ENCODE measurements at regions not wholly inside any gene's neighbourhood (a gene's known extent, or its start where the extent isn't known, plus 50 kb on each side); places are given as distances from the start of the nearest gene placed in this dataset.

- H3K36me3 ChIP-seq (ENCODE audit: control insufficient read depth in 2 of 4, insufficient read depth in 4 of 4, low read length in 3 of 4) = no peaks in the 10 kb centered on the region
- H3K79me1 ChIP-seq (ENCODE audit: low read depth, low read length) = no peaks in the 10 kb centered on the region
- no peaks in the 10 kb centered on the region for H3K23me2 ChIP-seq (ENCODE audit: low read depth, low read length)
- POLR2A ChIA-PET (ENCODE audit: partially characterized antibody) = no interaction called here
- H2BK12ac ChIP-seq (ENCODE audit: low read depth, low read length) = peak overlapping the region; percentile 62; the same call in 1 of the 2 replicates
- no peak overlapping the region for H3K9ac ChIP-seq (replicated peaks in 1 of 4; ENCODE audit: extremely low read depth in 1 of 4, low read depth in 3 of 4, low read length in 3 of 4)
- no peak overlapping the region for H3K4ac ChIP-seq (replicated peaks; ENCODE audit: insufficient read length, low read depth, low read length)
- no peak overlapping the region for H3K18ac ChIP-seq (ENCODE audit: extremely low read depth, low read length)
- H3K9me3 ChIP-seq (ENCODE audit: insufficient read depth in 2 of 2, low read depth in 1 of 2, low read length in 1 of 2) = no peaks in the 10 kb centered on the region
- H2BK15ac ChIP-seq (ENCODE audit: low read length) = no peak overlapping the region
- no peak for FAIRE-seq
- no peak overlapping the region for H2AFZ ChIP-seq (ENCODE audit: low read length)
- no peak overlapping the region for H3K4me3 ChIP-seq (ENCODE audit: extremely low read depth in 1 of 4, insufficient read depth in 2 of 4, low read depth in 3 of 4, low read length in 4 of 4)
- H4K20me1 ChIP-seq (replicated peaks in 1 of 2; ENCODE audit: control insufficient read depth in 1 of 2, insufficient read depth in 2 of 2, low read length in 2 of 2) = no peaks in the 10 kb centered on the region
- H4K91ac ChIP-seq (replicated peaks; ENCODE audit: insufficient read length, low read length) = no peak overlapping the region
- no peak overlapping the region for H4K8ac ChIP-seq (ENCODE audit: extremely low read depth, insufficient read depth, low read length)
- no peak overlapping the region for H2BK120ac ChIP-seq (replicated peaks; ENCODE audit: low read depth, low read length)
- WGBS, 2 experiments (ENCODE audit: extremely low coverage in 1 of 2, insufficient coverage in 1 of 2, insufficient read length in 1 of 2, insufficient replicate concordance in 2 of 2, low coverage in 1 of 2, low lambda C conversion rate in 2 of 2, missing lambda C conversion rate in 1 of 2) = 93% methylated on average over 11 of the region's 11 CpGs; no CpG with 5 or more reads in 1 of the 2 experiments
- H2BK20ac ChIP-seq (ENCODE audit: low read length) = no peak overlapping the region
- H3K79me2 ChIP-seq (ENCODE audit: control insufficient read depth in 1 of 2, insufficient read depth in 2 of 2, low read length in 2 of 2) = no peaks in the 10 kb centered on the region
- no peak overlapping the region for H2BK5ac ChIP-seq (ENCODE audit: low read depth, low read length)
- no peak overlapping the region for H3K23ac ChIP-seq (ENCODE audit: insufficient read length)
- no peak for DNase-seq (ENCODE audit: low read depth in 1 of 2, low spot score in 2 of 2)
- H3K56ac ChIP-seq (replicated peaks; ENCODE audit: insufficient read length, low read depth, low read length) = no peak overlapping the region
- H3K4me2 ChIP-seq (ENCODE audit: insufficient read depth in 1 of 2, low read depth in 2 of 2, low read length in 2 of 2) = no peak overlapping the region
- H2AK5ac ChIP-seq (ENCODE audit: low read depth, low read length) = no peak overlapping the region
- peaks cover 0 to 4% (median 3%) of the 10 kb centered on the region in 4 experiments; a peak in 2 of 7 replicates for H3K4me1 ChIP-seq (replicated peaks in 1 of 4; ENCODE audit: control insufficient read depth in 3 of 4, insufficient read depth in 4 of 4, low read length in 3 of 4)
- no peak overlapping the region for H4K5ac ChIP-seq (ENCODE audit: insufficient read length, low read depth, low read length)
- H3K27ac ChIP-seq (ENCODE audit: low read depth, low read length) = no peak overlapping the region
- H3K14ac ChIP-seq (ENCODE audit: insufficient read length) = no peak overlapping the region
- no peaks in the 10 kb centered on the region for H3K27me3 ChIP-seq (replicated peaks in 1 of 4; ENCODE audit: control insufficient read depth in 3 of 4, extremely low read depth in 1 of 4, insufficient read depth in 3 of 4, low read length in 3 of 4)
- CTCF ChIA-PET (ENCODE audit: partially characterized antibody) = interaction anchor here (0.6 to 1.9 kb wide), 6 partner anchors 12 to 169 kb away, joined by 3 to 7 read pairs (median 3); no protein-coding TSS in a partner anchor
- TF ChIP-seq POLR2AphosphoS5 (IDR thresholded peaks at IDR 0.05; ENCODE audit: low read depth, low read length) (no peak), SAP30 (IDR thresholded peaks at IDR 0.05; ENCODE audit: insufficient read depth, insufficient replicate concordance, low read length) (no peak), ASH2L (IDR thresholded peaks at IDR 0.05; ENCODE audit: low read length) (no peak), CREB1 (IDR thresholded peaks at IDR 0.05) (no peak)
Observed at GRCh38 chr1:8146257-8146855, 120.2 kb upstream of the ERRFI1 start.

Measured in H1 (cell line).